Activated CD8-positive, alpha-beta T cell treated with anti-CD3 and anti-CD28 coated beads for 36 hours (primary cell): ENCODE measurements at regions not wholly inside any gene's neighbourhood (a gene's known extent, or its start where the extent isn't known, plus 50 kb on each side); places are given as distances from the start of the nearest gene placed in this dataset.

Source experiments
- ATAC-seq: fragments of 200-7000 bp; cut with Tn5 transposase; one replicate; pipeline ENCODE4 v1.10.0; 2021; ENCODE audit warnings: mild to moderate bottlenecking, moderate library complexity
- CTCF ChIA-PET: fragments of 350-600 bp; sonication (Branson Sonifier 250); formaldehyde crosslinking; loops from one replicate; lab custom pipeline; 2021; ENCODE audit warnings: antibody characterized with exemption; lab: Charles Lee
- POLR2A ChIA-PET: fragments of 350-600 bp; sonication (Branson Sonifier 250); formaldehyde crosslinking; loops from one replicate; lab custom pipeline; 2021; ENCODE audit warnings: antibody characterized with exemption; lab: Charles Lee
- DNase-seq: peaks from one replicate; pipeline ENCODE4 v3.0.0-alpha.2; 2020
- H3K27ac Mint-ChIP-seq: one replicate; pipeline ENCODE4 v1.8.0; 2021; ENCODE audit warnings: mild to moderate bottlenecking, mixed read lengths
- H3K27me3 Mint-ChIP-seq: one replicate; pipeline ENCODE4 v1.8.0; 2021; ENCODE audit warnings: mixed read lengths
- H3K36me3 Mint-ChIP-seq: one replicate; pipeline ENCODE4 v1.8.0; 2021; ENCODE audit warnings: low read depth, mixed read lengths
- H3K4me1 Mint-ChIP-seq: one replicate; pipeline ENCODE4 v1.8.0; 2021; ENCODE audit warnings: low read depth, mixed read lengths
- H3K4me3 Mint-ChIP-seq: one replicate; pipeline ENCODE4 v1.8.0; 2021; ENCODE audit warnings: mild to moderate bottlenecking, moderate library complexity, mixed read lengths
- H3K9me3 Mint-ChIP-seq: one replicate; pipeline ENCODE4 v1.8.0; 2021; ENCODE audit warnings: mixed read lengths
- intact Hi-C: fragments of 100-400 bp; cut with micrococcal nuclease; formaldehyde crosslinking; loops from one replicate; pipeline ENCODE4 v1.10.0; 2022
- TF ChIP-seq, protein P1 (sequence below): fragments of 200-600 bp; IDR thresholded peaks from one replicate; pipeline ENCODE4 v1.8.0; 2022; ENCODE audit warnings: antibody characterized with exemption, mild to moderate bottlenecking

- Mint-ChIP-seq H3K27me3 (peaks cover 8% of the 10 kb centered on the region), H3K9me3 (no peaks in the 10 kb centered on the region), H3K36me3 (no peaks in the 10 kb centered on the region), H3K4me3 (no peak overlapping the region), H3K27ac (no peak overlapping the region), H3K4me1 (peaks cover 6% of the 10 kb centered on the region)
- DNase-seq: no peak
- no peak for ATAC-seq
- POLR2A ChIA-PET: no interaction called here
- intact Hi-C loops: no loop called here
- TF ChIP-seq, protein P1, sequence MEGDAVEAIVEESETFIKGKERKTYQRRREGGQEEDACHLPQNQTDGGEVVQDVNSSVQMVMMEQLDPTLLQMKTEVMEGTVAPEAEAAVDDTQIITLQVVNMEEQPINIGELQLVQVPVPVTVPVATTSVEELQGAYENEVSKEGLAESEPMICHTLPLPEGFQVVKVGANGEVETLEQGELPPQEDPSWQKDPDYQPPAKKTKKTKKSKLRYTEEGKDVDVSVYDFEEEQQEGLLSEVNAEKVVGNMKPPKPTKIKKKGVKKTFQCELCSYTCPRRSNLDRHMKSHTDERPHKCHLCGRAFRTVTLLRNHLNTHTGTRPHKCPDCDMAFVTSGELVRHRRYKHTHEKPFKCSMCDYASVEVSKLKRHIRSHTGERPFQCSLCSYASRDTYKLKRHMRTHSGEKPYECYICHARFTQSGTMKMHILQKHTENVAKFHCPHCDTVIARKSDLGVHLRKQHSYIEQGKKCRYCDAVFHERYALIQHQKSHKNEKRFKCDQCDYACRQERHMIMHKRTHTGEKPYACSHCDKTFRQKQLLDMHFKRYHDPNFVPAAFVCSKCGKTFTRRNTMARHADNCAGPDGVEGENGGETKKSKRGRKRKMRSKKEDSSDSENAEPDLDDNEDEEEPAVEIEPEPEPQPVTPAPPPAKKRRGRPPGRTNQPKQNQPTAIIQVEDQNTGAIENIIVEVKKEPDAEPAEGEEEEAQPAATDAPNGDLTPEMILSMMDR: no peak
- CTCF ChIA-PET: no interaction called here
Measured at GRCh38 chr5:68545636-68546295, 330.2 kb downstream of the PIK3R1 start.

GRCh38 chr5:68547056-68547455 lies 331.5 kb downstream of the PIK3R1 start:
- no peak for ATAC-seq
- intact Hi-C loops: no loop called here
- ChIA-PET POLR2A (no interaction called here), CTCF (no interaction called here)
- TF ChIP-seq, protein P1: no peak
- Mint-ChIP-seq H3K9me3 (no peaks in the 10 kb centered on the region), H3K36me3 (no peaks in the 10 kb centered on the region), H3K27me3 (peaks cover 7% of the 10 kb centered on the region), H3K4me1 (peaks cover 6% of the 10 kb centered on the region), H3K4me3 (no peak overlapping the region), H3K27ac (no peak overlapping the region)
- DNase-seq: no peak

- POLR2A ChIA-PET: no interaction called here
- Mint-ChIP-seq H3K27me3 (peaks cover 4% of the 10 kb centered on the region), H3K9me3 (no peaks in the 10 kb centered on the region), H3K27ac (no peak overlapping the region), H3K4me1 (peaks cover 6% of the 10 kb centered on the region), H3K4me3 (no peak overlapping the region), H3K36me3 (no peaks in the 10 kb centered on the region)
- CTCF ChIA-PET: no interaction called here
- TF ChIP-seq, protein P1: no peak
- DNase-seq (no peak), ATAC-seq (no peak)
- intact Hi-C loops: no loop called here
Measured at GRCh38 chr5:68547622-68548021, 332.1 kb downstream of the PIK3R1 start.

DNA sequence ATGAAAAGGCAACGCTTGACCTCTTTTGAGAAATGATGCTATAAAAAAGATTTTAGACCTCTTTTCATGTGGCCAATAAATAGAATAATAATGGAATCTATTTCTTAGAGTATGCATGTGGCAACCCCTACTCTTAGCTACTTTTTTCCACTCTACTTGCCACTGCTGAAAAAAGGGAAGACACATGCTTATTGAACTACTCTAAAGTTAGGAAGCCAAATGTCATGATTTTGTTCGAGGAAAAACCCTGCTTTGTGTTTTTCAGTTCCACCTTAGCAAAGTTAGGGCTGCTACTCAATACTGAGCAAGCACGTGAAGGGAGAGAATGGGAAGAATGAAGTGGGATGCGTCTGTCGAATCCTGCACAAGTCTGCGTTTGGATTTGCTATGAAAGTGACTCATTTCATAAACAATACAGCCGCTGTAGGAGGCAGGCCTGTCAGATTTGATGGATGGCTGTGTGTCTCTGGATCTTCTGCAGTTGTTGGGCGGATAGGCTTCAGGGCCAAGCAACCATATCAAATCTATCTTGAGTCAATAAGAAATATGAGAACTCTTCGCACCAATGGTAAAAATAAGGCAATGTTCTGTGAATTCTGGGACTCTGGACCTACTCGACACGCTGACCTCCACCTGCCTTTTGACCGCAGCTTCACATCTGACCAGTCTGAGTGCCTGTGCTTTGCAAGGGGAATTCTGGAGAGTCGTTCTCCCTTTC lies 333.6 kb downstream of the PIK3R1 start:
- Mint-ChIP-seq H3K27me3 (peaks cover 4% of the 10 kb centered on the region), H3K4me1 (no peaks in the 10 kb centered on the region), H3K27ac (no peak overlapping the region), H3K36me3 (no peaks in the 10 kb centered on the region), H3K4me3 (no peak overlapping the region), H3K9me3 (no peaks in the 10 kb centered on the region)
- CTCF ChIA-PET: no interaction called here
- ATAC-seq (no peak), DNase-seq (no peak)
- intact Hi-C loops: no loop called here
- POLR2A ChIA-PET: no interaction called here
- TF ChIP-seq, protein P1: no peak

- Mint-ChIP-seq H3K27ac (no peak overlapping the region), H3K36me3 (no peaks in the 10 kb centered on the region), H3K4me1 (no peaks in the 10 kb centered on the region), H3K4me3 (no peak overlapping the region), H3K27me3 (peaks cover 1% of the 10 kb centered on the region), H3K9me3 (no peaks in the 10 kb centered on the region)
- CTCF ChIA-PET: no interaction called here
- POLR2A ChIA-PET: no interaction called here
- intact Hi-C loops: no loop called here
- TF ChIP-seq, protein P1: no peak
- DNase-seq (no peak), ATAC-seq (no peak)
Measured at GRCh38 chr5:68550015-68550414, 334.5 kb downstream of the PIK3R1 start.
